ENCODE measurements at regions not wholly inside any gene's neighbourhood (a gene's known extent, or its start where the extent isn't known, plus 50 kb on each side); places are given as distances from the start of the nearest gene placed in this dataset.

GRCh38 chr12:91851741-91852477 lies 293.7 kb downstream of the BTG1 start:
- TF ChIP-seq CTCF (conservative IDR thresholded peaks at IDR 0.05; ENCODE audit: low read length) (no peak), EZH2phosphoT487 (IDR thresholded peaks at IDR 0.05; ENCODE audit: borderline replicate concordance, low read depth, low read length) (no peak)
